Right forelimb (tissue), 1 donor: ENCODE measurements at regions not wholly inside any gene's neighbourhood (a gene's known extent, or its start where the extent isn't known, plus 50 kb on each side); places are given as distances from the start of the nearest gene placed in this dataset.
"Not testable (repeated sequence)": the region's sequence is repeated elsewhere in the genome, so short reads cannot be mapped to it uniquely, and the experiment has no call there.

Experiments used
- DNase-seq: peaks from one replicate; pipeline ENCODE4 v3.0.0-alpha.2; 2018

- no peak for DNase-seq
Observed at GRCh38 chr7:146057958-146058357, 58.6 kb upstream of the CNTNAP2 start.

GRCh38 chr7:146054909-146055308, 61.7 kb upstream of the CNTNAP2 start:
- no peak for DNase-seq

GRCh38 chr7:146053492-146053891, 63.1 kb upstream of the CNTNAP2 start:
- no peak for DNase-seq

DNA sequence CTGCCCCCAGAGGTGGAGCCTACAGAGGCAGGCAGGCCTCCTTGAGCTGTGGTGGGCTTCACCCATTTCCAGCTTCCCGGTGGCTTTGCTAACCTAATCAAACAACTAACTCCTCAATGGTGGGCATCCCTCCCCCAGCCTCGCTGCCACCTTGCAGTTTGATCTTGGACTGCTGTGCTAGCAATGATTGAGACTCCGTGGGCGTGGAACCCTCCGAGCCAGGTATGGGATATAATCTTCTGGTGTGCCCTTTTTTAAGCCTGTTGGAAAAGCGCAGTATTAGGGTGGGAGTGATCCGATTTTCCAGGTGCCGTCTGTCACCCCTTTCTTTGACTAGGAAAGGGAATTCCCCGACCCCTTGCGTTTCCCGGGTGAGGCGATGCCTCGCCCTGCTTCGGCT, 73.3 kb upstream of the CNTNAP2 start:
- DNase-seq: not testable (repeated sequence)

GRCh38 chr7:146028251-146028750, 88.3 kb upstream of the CNTNAP2 start:
- no peak for DNase-seq

- no peak for DNase-seq
Observed at GRCh38 chr7:146027243-146027642, 89.4 kb upstream of the CNTNAP2 start.

DNA sequence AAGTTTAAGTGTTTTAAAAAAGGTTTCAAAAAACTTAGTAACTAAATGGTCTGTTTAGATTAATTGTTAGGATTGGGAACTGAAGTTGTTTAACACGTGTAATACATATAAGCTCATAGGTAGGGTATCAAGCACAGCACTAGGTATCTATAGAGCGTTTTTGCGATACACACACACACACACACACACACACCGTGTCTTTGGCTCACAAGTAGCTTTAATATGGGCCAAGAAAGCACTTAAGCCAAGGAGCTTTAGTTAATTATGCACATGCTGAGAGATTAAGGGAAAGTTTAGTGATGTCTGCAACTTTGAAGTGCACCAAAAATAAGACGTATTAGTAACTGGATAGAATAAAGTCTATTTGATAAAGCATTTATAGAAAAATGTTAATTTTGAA, 93.8 kb upstream of the CNTNAP2 start:
- no peak for DNase-seq

DNA sequence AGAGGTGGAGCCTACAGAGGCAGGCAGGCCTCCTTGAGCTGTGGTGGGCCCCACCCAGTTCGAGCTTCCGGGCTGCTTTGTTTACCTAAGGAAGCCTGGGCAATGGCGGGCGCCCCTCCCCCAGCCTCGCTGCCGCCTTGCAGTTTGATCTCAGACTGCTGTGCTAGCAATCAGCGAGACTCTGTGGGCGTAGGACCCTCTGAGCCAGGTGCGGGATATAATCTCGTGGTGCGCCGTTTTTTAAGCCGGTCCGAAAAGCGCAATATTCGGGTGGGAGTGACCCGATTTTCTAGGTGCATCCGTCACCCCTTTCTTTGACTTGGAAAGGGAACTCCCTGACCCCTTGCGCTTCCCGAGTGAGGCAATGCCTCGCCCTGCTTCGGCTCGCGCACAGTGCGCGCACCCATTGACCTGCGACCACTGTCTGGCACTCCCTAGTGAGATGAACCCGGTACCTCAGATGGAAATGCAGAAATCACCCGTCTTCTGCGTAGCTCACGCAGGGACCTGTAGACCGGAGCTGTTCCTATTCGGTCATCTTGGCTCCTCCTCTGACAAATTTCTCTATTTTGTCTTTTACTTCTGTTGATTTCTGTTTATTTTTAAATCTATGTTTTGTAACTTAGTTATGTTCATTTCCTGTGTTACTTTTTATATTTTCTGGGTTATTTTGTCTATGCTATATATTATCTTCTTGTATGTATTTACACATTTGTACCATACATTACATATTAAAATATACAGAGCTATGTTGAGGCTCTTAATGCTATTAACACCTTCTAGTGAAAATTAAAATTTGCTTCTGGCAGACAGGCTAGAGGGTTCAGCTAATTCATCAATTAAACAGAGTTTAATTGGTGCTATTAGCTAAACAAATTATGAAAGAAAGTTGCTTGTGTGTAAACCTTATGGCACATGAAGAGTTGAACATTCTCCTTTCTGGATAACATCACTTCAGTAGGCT, 97.3 kb upstream of the CNTNAP2 start:
- not testable (repeated sequence) for DNase-seq

GRCh38 chr7:146017366-146017765, 99.2 kb upstream of the CNTNAP2 start:
- DNase-seq: not testable (repeated sequence)

GRCh38 chr7:146014154-146014553, 102.4 kb upstream of the CNTNAP2 start:
- not testable (repeated sequence) for DNase-seq

DNA sequence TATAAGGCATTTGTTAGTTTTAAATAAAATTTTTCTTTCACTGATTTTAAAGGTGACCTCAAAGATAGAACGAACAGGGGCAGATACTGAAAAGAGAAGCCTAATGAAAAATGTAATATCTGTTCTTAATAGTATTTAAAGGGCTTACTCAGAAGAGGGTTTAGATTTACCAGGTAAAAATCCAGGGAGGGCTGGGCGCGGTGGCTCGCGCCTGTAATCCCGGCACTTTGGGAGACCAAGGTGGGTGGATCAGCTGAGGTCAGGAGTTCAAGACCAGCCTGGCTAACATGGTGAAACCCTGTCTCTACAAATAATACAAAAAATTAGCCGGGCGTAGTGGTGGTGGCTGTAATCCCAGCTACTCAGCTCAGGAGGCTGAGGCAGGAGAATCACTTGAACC, 108.3 kb upstream of the CNTNAP2 start:
- DNase-seq: no peak

DNA sequence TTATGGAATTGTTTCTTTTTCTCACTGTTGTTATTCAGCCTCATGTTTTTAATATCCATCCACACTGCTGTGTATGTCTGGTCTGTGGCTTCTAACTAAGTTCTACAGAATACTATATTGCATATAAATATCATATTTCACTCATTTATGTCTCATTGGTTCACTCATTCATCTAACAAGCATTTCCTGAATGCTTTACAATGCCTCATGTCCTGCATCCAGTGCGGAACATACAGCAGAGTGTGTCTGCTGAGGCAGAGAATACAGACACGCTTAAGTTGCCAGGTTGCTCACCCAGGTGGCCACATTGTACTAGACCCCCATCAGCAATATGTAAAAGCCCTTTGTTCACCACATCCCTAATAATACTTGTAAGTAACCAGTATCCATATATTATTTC, 111.8 kb upstream of the CNTNAP2 start:
- no peak for DNase-seq

DNA sequence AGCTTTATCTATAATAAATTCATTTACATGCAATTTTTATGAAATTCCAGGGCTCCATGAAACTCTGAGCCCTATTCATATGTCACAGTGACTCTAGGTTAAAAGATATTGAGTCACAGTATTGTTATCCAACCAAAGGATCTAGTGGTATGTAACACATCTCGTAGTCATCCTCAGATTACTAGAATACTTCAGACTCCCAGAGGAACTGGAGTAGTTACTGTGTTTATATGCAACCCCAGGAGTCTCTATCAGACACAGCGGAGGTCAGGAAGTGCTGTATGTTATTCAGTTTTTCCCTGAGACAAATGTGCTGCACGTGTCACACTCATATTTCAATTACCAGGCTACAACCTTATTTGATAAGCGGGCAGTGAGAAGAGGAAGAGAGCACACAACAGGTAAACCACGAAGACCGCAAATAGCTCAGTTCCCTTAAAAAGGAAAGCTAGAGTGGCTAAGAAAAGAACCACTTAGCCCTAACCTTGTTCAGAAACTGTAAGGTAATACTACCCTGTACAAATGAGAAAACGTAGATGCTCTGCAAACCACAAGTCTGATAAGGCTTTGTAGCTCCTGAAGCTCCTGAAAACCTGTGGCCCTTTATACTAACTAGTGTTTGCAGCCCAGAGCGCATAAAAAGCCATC, 114.0 kb upstream of the CNTNAP2 start:
- DNase-seq: no peak

DNA sequence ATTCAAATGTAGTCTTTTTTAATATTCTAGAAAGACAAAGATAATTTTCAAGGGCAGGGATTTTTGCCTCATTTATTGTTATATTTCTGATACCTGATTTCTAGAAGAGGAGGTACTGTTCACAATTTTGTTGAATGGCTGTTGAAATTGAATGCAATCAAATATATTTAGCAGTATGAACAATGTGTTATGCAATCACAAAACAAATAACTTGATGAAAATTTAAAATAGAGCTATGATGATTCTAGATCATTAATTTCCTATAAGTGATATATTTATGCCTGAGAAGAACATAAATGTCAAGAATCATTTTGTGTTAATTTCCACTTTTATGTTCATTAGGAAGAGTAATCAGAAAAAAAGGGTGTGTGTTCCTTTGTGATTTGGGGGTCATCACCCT, 114.6 kb upstream of the CNTNAP2 start:
- no peak for DNase-seq

- DNase-seq: no peak
Observed at GRCh38 chr7:146000882-146001281, 115.7 kb upstream of the CNTNAP2 start.

DNA sequence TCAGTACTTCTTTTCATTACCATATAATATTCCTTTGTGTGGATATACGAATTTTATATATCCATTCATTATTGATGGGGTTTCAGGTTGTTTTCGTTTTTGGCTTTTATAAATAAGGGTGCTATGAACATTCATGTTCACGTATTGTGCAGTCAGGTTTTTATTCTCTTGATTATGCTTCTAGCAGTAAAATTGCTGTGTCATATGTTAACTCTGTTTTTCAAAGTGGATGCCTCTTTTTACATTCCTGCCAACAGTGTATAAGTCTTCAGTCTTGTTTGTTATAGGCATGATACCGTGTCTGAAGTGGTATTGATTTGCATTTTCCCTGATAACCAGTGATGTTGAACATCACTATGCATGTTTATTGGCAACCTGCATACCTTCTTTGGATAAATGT, 127.1 kb upstream of the CNTNAP2 start:
- no peak for DNase-seq

DNA sequence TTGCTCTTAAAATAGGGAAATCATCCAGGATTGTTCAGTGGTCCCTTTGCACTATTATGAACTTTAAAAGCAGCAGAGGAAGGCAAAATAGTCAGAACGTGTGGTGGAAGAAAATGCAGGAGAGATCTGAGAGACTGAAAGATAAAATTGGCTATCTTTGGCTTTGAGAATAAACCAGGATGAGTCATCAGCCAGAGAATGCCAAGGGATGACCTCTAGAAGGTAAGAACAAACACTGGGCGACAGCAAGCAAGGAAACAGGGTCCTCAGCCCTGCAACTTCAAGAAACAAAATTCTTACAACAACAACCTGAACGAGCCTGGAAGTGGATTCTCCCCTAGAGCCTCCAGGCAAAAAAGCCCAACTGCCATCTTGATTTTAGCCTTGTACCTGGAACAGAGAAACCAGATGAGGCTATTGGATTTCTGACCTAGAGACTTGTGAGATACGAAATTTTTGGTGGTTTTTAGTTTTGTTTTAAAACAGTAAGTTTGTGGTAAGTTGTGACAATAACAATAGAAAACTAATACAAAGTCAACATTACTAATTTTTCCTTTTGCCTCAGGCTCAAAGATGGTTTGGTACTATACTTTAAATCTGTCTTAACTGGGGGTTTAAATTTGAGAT, 130.2 kb upstream of the CNTNAP2 start:
- DNase-seq: no peak

- no peak for DNase-seq
Observed at GRCh38 chr7:145978769-145979168, 137.8 kb upstream of the CNTNAP2 start.

GRCh38 chr7:145959981-145960380, 156.6 kb upstream of the CNTNAP2 start:
- DNase-seq: no peak

- no peak for DNase-seq
Observed at GRCh38 chr7:145957160-145957890, 159.3 kb upstream of the CNTNAP2 start.

DNA sequence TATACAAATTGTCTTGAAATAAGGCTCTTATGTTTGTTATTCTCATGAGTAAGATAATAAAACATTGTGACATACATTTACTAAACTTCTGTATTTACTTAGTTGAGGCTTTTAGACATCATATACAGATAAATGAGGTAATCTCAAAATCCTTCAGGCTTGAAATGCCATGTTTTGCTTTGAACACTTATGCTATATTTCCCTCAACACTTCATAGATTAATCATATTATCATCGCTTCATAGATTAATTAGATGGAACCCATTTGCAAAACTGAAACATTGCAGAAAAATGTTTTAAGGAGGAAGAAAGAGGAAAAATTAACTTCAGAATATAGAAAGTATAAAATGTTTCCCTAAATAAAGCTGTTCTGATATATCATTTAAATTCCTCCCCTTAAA, 165.0 kb upstream of the CNTNAP2 start:
- no peak for DNase-seq

DNA sequence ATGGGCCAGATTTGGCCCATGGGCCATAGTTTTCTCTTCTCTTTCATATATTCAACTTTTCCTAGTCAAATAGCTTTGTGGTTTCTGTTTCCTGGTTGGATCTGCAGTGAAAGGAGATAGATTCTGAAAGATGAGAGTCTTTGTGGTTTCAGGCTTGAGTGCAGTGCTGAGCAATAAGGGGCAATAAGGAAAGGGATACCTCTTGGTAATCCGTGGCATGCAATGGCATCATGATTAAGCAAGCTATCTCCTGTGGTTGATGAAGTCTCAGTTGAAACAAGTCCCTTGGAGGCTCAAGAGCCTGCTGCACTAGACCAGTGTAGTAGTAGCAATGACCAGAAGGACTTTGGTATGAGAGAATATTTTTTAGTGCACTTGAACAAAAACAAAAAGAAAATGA, 187.7 kb upstream of the CNTNAP2 start:
- DNase-seq: no peak

- no peak for DNase-seq
Observed at GRCh38 chr7:145919712-145920111, 196.9 kb upstream of the CNTNAP2 start.
